Right atrium auricular region (tissue), 2 donors: ENCODE measurements at regions not wholly inside any gene's neighbourhood (a gene's known extent, or its start where the extent isn't known, plus 50 kb on each side); places are given as distances from the start of the nearest gene placed in this dataset.

Source experiments
- DNase-seq: peaks from one replicate; pipeline ENCODE4 v3.0.0-alpha.2; 2019; ENCODE audit warnings: low spot score
- H3K27ac ChIP-seq, 2 donors: fragments of 200-600 bp; sonication (generic); 1 replicate in 1 of 2; 2 replicates in 1 of 2; pipeline ENCODE4 v1.5.1; 2016 to 2019
- H3K27me3 ChIP-seq, 2 donors: fragments of 200-600 bp; sonication (generic); one replicate each; pipeline versions ENCODE4 v1.5.1 to v1.6.0; 2017 to 2019
- H3K36me3 ChIP-seq: fragments of 200-600 bp; sonication (generic); one replicate; pipeline ENCODE4 v1.5.1; 2016
- H3K4me1 ChIP-seq, 2 donors: fragments of 200-600 bp; sonication (generic); one replicate each; pipeline versions ENCODE4 v1.5.1 to v1.6.0; 2017 to 2019
- H3K4me3 ChIP-seq, 2 donors: fragments of 200-600 bp; sonication (generic); 1 replicate in 1 of 2; 2 replicates in 1 of 2; pipeline ENCODE4 v1.5.1; 2017 to 2019; ENCODE audit warnings: mild to moderate bottlenecking in 1 of 2, moderate library complexity in 1 of 2
- H3K9me3 ChIP-seq, 2 donors: fragments of 200-600 bp; sonication (generic); one replicate each; pipeline ENCODE4 v1.5.1; 2019
- CTCF ChIP-seq, 2 donors: fragments of 200-600 bp; sonication (generic); IDR thresholded peaks; one replicate each; pipeline ENCODE4 v1.5.1; 2019; ENCODE audit warnings: antibody characterized with exemption in 2 of 2

GRCh38 chr10:2464483-2464882 lies 602.9 kb upstream of the PFKP start:
- Histone ChIP-seq H3K4me1 (no peaks in the 10 kb centered on the region), H3K27ac (no peak overlapping the region), H3K9me3 (peaks cover 0 to 32% of the 10 kb centered on the region in 2 donors), H3K4me3 (no peak overlapping the region), H3K36me3 (no peaks in the 10 kb centered on the region), H3K27me3 (no peaks in the 10 kb centered on the region)
- DNase-seq: no peak
- TF ChIP-seq CTCF (IDR thresholded peaks at IDR 0.05): no peak

GRCh38 chr10:2463316-2463715 lies 604.0 kb upstream of the PFKP start:
- Histone ChIP-seq H3K9me3 (peaks cover 0 to 35% of the 10 kb centered on the region in 2 donors), H3K4me3 (no peak overlapping the region), H3K27me3 (no peaks in the 10 kb centered on the region), H3K27ac (no peak overlapping the region), H3K4me1 (no peaks in the 10 kb centered on the region), H3K36me3 (no peaks in the 10 kb centered on the region)
- DNase-seq: no peak
- TF ChIP-seq CTCF (IDR thresholded peaks at IDR 0.05): no peak

GRCh38 chr10:2462581-2462980 lies 604.8 kb upstream of the PFKP start:
- H3K27me3 ChIP-seq: no peaks in the 10 kb centered on the region
- no peaks in the 10 kb centered on the region for H3K4me1 ChIP-seq
- no peak overlapping the region for H3K4me3 ChIP-seq
- peaks cover 0 to 35% of the 10 kb centered on the region in 2 donors for H3K9me3 ChIP-seq
- no peak for DNase-seq
- no peak for TF ChIP-seq CTCF (IDR thresholded peaks at IDR 0.05)
- no peak overlapping the region for H3K27ac ChIP-seq
- no peaks in the 10 kb centered on the region for H3K36me3 ChIP-seq

GRCh38 chr10:2460812-2461211 lies 606.5 kb upstream of the PFKP start:
- no peak overlapping the region for H3K4me3 ChIP-seq
- TF ChIP-seq CTCF (IDR thresholded peaks at IDR 0.05): no peak
- H3K36me3 ChIP-seq: no peaks in the 10 kb centered on the region
- no peaks in the 10 kb centered on the region for H3K4me1 ChIP-seq
- no peak overlapping the region for H3K27ac ChIP-seq
- H3K27me3 ChIP-seq: no peaks in the 10 kb centered on the region
- H3K9me3 ChIP-seq: peaks cover 0 to 30% of the 10 kb centered on the region in 2 donors
- no peak for DNase-seq

GRCh38 chr10:2459713-2460112 lies 607.6 kb upstream of the PFKP start:
- no peak for DNase-seq
- no peak overlapping the region for H3K4me3 ChIP-seq
- no peaks in the 10 kb centered on the region for H3K4me1 ChIP-seq
- peaks cover 0 to 21% of the 10 kb centered on the region in 2 donors for H3K9me3 ChIP-seq
- no peaks in the 10 kb centered on the region for H3K36me3 ChIP-seq
- H3K27me3 ChIP-seq: no peaks in the 10 kb centered on the region
- no peak for TF ChIP-seq CTCF (IDR thresholded peaks at IDR 0.05)
- no peak overlapping the region for H3K27ac ChIP-seq

- no peaks in the 10 kb centered on the region for H3K36me3 ChIP-seq
- no peak for TF ChIP-seq CTCF (IDR thresholded peaks at IDR 0.05)
- H3K9me3 ChIP-seq: peaks cover 0 to 21% of the 10 kb centered on the region in 2 donors
- H3K4me1 ChIP-seq: no peaks in the 10 kb centered on the region
- no peak overlapping the region for H3K27ac ChIP-seq
- no peak overlapping the region for H3K4me3 ChIP-seq
- DNase-seq: no peak
- H3K27me3 ChIP-seq: no peaks in the 10 kb centered on the region
Observed at GRCh38 chr10:2456834-2457233, 610.5 kb upstream of the PFKP start.
